GM19043 (cell line): ENCODE measurements at regions not wholly inside any gene's neighbourhood (a gene's known extent, or its start where the extent isn't known, plus 50 kb on each side); places are given as distances from the start of the nearest gene placed in this dataset.
"Not testable (repeated sequence)": the region's sequence is repeated elsewhere in the genome, so short reads cannot be mapped to it uniquely, and the experiment has no call there.

Experiments used
- ATAC-seq: cut with Tn5 transposase; IDR thresholded peaks from one replicate; pipeline ENCODE4 v1.9.1; 2021; ENCODE audit warnings: low read depth; ENCODE audit not compliant: unreplicated experiment

GRCh38 chr14:106301609-106302008 is 775.2 kb downstream of the TMEM121 start:
- not testable (repeated sequence) for ATAC-seq

DNA sequence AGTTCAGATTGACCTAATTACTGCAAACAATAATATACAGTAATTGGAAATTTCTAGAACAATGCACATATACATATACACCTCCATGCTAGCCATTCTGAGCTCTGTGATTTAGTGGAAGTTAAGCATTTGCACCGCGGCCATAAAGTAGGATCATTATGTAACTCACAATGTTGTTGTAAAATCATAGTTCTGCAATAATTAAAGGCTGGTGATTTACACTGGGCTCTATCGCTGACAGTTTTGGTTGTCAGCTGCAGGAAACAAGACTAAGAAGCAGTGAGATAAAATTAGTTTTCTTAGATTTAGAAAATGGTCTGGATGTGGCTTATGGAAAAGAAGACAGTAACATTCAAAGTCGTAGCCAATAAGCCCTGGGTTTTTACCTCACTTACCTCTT is 776.3 kb downstream of the TMEM121 start:
- no peak for ATAC-seq

GRCh38 chr14:106304271-106304670 is 777.9 kb downstream of the TMEM121 start:
- no peak for ATAC-seq

DNA sequence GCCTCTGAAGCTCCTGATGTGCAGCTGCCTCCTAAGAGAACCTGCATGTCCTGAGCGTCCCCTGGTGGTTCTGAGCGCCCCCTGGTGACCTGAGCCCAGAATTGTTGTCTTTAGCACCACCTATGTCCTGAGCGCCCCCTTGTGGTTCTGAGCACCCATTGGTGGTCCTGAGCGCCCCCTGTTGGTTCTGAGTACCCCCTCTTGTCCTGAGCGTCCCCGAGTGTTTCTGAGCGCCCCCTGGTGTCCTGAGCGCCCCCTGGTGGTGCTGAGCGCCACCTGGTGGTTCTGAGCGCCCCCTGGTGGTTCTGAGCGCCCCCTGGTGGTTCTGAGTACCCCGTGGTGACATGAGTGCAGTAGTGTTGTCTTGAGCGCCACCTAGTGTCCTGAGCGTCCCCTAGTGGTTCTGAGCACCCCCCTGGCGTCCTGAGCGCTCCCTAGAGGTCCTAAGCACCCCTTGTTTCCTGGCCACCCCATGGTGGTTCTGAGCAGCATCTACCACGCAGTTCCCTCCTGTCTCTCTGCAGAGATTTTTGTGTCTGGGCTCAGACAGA is 782.5 kb downstream of the TMEM121 start:
- no peak for ATAC-seq

- no peak for ATAC-seq
These were observed 783.0 kb downstream of the TMEM121 start for GRCh38 chr14:106309423-106309822.

DNA sequence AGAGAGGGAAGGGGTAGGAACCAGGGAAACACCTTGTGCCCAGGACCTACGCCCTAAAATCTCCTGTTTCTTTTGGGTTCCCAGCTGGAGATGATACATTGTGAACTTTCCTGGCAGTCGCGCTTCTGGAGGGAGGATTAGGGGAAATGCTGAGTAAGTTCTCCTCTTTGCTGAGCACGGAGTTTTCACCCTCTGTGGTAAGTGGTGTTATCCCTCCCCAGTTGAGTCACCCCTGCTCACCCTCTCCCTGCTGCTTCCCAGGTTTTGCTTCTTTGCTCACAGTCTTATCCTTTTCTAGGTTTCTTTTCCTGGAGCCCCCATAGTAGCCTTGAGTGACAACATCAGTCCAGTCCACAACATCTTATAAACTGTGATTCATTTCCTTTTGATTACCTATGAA is 789.1 kb downstream of the TMEM121 start:
- ATAC-seq, result no peak

GRCh38 chr14:106317593-106317992 is 791.2 kb downstream of the TMEM121 start:
- ATAC-seq, result no peak

GRCh38 chr14:106318700-106319099 is 792.3 kb downstream of the TMEM121 start:
- ATAC-seq, result no peak

DNA sequence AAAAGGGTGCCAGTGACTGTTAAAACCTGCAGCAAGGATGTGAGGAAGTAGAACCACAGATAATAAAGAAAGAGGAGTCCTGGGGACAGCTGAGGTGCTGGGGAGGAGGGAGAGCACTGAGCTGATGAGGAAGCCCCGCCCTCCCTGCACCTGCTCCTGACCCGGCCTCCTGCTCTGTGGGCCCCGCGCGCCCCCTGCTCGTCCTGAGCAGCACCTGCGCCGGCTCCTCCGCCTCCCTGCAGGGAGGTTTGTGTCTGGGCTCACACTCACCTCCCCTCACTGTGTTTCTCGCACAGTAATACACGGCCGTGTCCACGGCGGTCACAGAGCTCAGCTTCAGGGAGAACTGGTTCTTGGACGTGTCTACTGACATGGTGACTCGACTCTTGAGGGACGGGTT is 797.6 kb downstream of the TMEM121 start:
- ATAC-seq, result not testable (repeated sequence)

DNA sequence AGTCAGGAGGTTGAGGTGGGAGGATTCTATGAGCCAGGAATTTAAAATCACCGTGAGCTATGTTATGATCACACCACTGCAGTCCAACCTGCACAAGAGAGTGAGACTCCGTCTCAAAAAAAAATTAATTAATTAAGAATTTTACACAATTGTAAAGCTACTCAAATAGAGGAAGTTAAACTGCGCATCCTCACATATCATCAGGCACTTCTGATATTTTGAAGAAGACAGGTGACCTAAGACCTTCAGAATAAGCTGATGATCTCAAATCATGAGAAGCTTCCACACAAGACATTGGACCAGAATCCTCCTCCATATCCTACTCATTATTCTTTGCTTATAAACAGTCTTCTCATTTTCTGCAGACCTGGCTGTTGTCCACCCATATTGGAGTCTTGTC is 800.9 kb downstream of the TMEM121 start:
- no peak for ATAC-seq

DNA sequence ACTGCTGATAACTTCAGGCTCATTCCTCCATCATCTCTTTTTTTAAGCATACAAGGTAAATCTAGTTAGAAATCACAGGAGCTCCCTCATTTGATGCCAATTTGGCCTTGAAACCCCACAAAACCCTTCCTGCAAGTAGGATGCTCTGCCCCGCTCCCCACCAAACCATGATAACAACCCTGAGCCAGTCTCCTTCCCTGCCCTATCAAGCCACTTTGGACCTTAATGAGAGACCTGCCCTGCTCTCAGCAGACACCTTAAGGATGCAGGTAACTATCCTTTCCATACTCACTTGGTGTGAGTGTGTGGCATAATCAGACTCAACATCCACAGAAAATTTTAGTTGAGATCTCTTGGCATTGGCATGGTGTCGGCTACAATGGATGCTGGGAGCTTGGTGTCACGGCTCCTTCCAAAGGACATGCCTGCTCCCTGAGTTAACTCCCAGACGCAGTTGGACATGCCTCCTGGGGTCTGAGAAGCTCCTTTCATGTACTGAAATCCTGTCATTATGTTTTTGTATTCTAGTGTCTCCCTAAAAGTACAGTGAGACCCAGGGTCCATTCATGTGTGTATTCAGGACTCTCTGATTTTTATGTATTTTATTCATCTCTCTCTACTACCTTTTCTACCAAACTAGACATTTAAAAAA is 801.4 kb downstream of the TMEM121 start:
- not testable (repeated sequence) for ATAC-seq

GRCh38 chr14:106329243-106329642 is 802.9 kb downstream of the TMEM121 start:
- ATAC-seq, result not testable (repeated sequence)

- not testable (repeated sequence) for ATAC-seq
These were observed 803.8 kb downstream of the TMEM121 start for GRCh38 chr14:106329987-106330774.

DNA sequence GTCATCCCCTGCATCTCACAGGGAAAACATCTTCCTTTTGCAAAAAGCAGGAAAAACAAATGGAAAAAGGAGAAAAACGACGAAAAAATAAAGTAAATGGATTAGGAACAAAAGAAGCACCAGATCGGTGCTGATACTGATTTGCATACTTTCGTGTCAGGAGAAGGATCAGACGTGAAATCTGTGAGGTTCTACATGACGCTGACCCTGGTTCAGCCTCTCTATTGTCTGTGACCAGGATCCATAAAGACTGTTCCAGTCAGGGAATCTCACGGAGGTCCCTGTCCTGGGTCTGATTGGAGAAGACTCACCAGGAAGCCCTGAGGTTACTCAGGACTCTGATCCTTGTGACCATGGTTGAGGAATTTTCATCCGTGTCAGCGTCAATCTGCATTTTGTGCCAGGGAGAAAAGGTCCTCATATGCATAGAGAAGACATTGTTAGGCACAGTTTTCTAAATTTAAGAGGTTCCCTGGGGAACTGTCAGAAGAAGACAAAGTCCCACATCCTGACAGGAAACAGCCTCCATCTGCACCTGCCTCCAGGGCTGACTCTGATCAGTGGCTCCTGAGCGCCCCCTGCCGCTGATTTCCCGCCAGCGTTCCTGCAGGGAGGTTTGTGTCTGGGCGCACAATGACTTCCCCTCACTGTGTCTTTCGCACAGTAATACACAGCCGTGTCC is 808.2 kb downstream of the TMEM121 start:
- not testable (repeated sequence) for ATAC-seq

- not testable (repeated sequence) for ATAC-seq
These were observed 808.7 kb downstream of the TMEM121 start for GRCh38 chr14:106335110-106335429.

DNA sequence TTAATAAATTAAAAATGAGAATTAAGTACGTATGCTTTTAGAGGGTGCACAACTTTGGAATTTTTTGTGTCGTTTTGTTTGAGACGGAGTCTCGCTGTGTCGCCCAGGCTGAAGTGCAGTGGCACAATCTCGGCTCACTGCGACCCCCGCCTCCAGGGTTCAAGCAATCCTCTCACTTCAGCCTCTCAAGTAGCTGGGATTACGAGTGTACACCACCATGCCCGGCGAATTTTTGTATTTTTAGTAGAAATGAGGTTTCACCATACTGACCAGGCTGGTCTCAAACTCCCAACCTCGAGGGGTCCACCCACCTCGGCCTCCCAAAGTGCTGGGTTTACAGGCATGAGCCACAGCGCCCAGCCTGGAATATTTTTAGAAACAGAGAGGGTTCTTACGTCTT is 812.4 kb downstream of the TMEM121 start:
- ATAC-seq, result not testable (repeated sequence)

- ATAC-seq, result not testable (repeated sequence)
These were observed 814.3 kb downstream of the TMEM121 start for GRCh38 chr14:106340658-106341057.

DNA sequence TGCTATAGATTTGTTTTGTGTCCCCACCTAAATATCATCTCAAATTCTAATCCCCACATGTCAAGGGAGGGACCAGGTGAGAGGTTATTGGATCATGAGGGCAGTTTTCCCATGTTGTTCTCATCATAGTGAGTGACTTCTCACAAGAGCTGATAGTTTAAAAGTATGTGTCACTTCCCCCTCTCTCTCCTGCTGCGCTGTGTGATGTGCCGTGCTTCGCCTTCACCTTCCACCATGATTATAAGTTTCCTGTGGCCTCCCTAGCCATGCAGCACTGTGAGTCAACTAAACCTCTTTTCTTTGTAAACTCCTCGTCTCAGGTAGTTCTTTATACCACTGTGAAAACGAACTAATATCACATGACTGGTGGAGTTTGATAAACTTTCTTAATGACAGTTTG is 814.8 kb downstream of the TMEM121 start:
- ATAC-seq, result not testable (repeated sequence)

DNA sequence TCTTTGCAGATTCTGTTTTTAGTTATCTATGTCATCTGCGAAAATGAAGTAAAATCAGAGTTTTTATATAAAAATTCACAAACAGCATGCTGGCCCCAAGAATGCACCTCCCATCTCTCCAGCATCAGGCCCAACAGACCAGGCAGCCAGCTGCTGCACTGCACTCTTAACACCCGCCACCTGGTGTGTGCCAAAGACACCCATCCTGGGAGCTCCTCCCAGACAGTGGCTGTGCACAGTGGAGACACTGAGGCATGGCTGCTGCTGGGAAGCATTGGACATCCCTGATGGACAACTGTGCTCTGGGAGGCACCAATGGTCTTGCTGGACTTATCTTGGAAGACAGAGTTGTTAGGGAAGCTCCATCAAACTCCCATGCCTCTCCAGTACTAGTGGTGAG is 817.2 kb downstream of the TMEM121 start:
- ATAC-seq, result no peak

GRCh38 chr14:106344065-106344614 is 817.8 kb downstream of the TMEM121 start:
- ATAC-seq, result not testable (repeated sequence)
